ENCODE measurements at regions not wholly inside any gene's neighbourhood (a gene's known extent, or its start where the extent isn't known, plus 50 kb on each side); places are given as distances from the start of the nearest gene placed in this dataset.

DNA sequence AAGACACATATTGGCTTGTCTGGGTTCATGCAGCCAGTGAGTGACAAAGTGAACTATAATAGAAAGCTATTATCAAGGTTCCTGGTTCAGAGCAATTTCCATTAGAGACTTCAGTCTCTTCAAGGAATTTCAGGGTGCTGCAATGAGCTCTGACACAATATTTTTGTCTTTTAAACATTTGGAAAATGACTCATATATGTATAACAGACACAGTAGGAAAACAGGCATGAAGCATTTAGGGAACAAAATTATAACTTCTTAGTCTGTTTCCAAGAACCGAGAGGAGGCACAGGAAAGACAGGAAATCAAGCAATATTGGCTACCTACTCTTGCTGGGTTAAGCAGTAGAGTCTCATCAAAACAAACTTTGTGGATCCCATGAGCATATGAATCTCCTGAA is 170.4 kb downstream of the PTPRC start:
- H3K4me3 ChIP-seq (ENCODE audit: control insufficient read depth, low read depth, low read length): no peak overlapping the region
- TF ChIP-seq, protein P1, sequence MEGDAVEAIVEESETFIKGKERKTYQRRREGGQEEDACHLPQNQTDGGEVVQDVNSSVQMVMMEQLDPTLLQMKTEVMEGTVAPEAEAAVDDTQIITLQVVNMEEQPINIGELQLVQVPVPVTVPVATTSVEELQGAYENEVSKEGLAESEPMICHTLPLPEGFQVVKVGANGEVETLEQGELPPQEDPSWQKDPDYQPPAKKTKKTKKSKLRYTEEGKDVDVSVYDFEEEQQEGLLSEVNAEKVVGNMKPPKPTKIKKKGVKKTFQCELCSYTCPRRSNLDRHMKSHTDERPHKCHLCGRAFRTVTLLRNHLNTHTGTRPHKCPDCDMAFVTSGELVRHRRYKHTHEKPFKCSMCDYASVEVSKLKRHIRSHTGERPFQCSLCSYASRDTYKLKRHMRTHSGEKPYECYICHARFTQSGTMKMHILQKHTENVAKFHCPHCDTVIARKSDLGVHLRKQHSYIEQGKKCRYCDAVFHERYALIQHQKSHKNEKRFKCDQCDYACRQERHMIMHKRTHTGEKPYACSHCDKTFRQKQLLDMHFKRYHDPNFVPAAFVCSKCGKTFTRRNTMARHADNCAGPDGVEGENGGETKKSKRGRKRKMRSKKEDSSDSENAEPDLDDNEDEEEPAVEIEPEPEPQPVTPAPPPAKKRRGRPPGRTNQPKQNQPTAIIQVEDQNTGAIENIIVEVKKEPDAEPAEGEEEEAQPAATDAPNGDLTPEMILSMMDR (conservative IDR thresholded peaks at IDR 0.05; ENCODE audit: control insufficient read depth, insufficient read depth, low read depth, low read length): no peak
- DNase-seq (ENCODE audit: low read depth): peak; percentile 54

DNA sequence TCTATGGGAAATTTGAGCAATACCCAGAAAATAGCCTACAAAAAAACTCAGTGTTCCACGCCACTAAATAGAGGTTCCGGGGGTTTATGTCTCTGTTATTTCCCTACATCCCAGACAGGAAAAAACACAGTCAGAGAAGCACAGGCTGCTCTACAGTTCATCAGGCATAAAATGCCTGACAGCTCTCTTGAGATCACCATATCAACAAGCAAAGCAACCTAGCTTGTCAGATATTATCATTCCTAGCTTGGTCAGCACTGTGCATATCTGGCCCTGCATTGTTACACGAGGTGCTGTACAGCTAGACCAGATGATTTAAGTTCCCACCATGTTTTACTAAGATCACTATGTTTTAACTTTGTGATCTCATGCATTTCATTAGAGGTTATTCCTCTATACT is 172.6 kb downstream of the PTPRC start:
- DNase-seq (ENCODE audit: low read depth): no peak
- no peak overlapping the region for H3K4me3 ChIP-seq (ENCODE audit: control insufficient read depth, low read depth, low read length)
- TF ChIP-seq, protein P1 (conservative IDR thresholded peaks at IDR 0.05; ENCODE audit: control insufficient read depth, insufficient read depth, low read depth, low read length): no peak

DNA sequence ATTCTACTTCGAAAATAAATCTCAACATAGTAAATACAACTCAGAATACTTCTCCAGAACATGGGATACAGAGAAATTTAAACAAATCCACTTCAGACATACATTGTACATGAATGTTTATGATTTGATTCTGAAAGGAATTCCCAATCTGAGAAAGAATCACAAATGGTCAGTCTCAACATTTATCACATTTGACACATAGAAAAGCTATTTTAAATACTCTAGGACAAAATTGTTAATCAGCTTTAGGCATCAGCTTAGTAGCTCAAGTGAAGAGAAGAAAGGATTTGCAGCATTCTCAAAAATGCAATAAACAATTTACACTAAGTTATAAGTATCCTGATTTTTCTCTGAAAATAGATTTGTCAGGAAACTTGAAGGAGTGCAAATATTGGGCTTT is 184.8 kb downstream of the PTPRC start:
- TF ChIP-seq, protein P1 (conservative IDR thresholded peaks at IDR 0.05; ENCODE audit: control insufficient read depth, insufficient read depth, low read depth, low read length): no peak
- no peak for DNase-seq (ENCODE audit: low read depth)

DNA sequence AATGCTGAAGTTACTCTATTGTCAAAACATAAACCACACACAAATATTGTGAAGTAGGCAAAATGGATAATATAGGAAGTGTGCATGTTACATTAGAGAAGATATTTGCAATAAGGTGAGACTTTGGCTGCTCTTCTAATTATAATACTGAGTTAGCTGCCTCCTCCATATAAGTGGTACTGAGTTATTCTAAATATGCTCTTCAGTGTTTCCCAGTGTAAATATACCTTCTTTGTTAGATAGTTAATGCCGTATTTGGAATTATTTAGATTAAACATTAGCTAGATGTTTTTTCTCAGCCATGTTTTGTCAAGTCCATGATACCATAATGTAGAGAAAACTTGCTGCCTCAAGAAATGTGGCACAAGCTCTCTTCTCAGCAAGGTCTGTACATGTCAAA is 186.4 kb downstream of the PTPRC start:
- DNase-seq (ENCODE audit: low read depth): no peak
- TF ChIP-seq, protein P1 (conservative IDR thresholded peaks at IDR 0.05; ENCODE audit: control insufficient read depth, insufficient read depth, low read depth, low read length): no peak
- H3K4me3 ChIP-seq (ENCODE audit: control insufficient read depth, low read depth, low read length): no peak overlapping the region

More for the DNA sequence above, 184.8 kb downstream of the PTPRC start:
- H3K4me3 ChIP-seq (ENCODE audit: control insufficient read depth, low read depth, low read length): no peak overlapping the region

DNA sequence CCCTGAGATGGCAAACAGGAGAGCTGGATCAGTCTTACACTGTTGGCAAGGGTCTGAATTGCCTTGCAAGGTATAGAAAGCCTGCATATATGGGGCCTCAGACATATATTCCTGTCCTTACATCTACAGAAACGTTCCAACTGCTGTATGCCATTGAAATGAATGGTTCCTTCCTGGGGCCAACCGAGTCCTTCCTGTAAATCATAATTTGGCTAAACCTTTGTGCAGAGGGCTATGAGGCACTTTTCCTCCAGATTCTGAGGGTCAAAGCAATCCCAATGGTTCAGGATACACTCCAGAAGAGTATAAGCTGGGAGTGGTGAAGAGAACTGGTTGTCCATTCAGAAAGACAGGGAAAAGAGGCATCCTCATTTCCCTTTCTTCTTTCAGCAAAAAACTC is 190.5 kb downstream of the PTPRC start:
- H3K4me3 ChIP-seq (ENCODE audit: control insufficient read depth, low read depth, low read length): no peak overlapping the region
- TF ChIP-seq, protein P1 (conservative IDR thresholded peaks at IDR 0.05; ENCODE audit: control insufficient read depth, insufficient read depth, low read depth, low read length): no peak
- DNase-seq (ENCODE audit: low read depth): no peak

DNA sequence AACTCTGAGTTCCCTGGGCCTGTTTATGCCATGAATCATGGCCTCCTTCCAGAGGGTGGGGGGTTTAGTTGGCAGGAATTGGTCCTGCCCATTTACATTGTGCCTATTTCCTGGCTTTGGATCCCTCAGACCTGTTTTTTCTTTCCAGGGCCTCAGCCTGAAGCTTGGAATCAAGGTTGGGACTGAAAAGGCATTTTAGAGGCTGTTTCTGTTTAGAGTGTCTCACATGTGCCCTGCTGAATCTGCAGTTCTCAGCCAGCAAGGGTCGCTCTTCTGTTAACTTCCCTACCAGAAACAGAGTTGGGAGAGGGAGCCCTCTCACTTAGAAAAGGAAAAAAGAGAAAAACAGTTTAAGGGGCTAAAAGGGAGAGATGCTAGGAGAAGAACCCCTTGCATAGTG is 191.1 kb downstream of the PTPRC start:
- no peak overlapping the region for H3K4me3 ChIP-seq (ENCODE audit: control insufficient read depth, low read depth, low read length)
- TF ChIP-seq, protein P1 (conservative IDR thresholded peaks at IDR 0.05; ENCODE audit: control insufficient read depth, insufficient read depth, low read depth, low read length): peak; percentile 32
- DNase-seq (ENCODE audit: low read depth): peak; percentile 34

DNA sequence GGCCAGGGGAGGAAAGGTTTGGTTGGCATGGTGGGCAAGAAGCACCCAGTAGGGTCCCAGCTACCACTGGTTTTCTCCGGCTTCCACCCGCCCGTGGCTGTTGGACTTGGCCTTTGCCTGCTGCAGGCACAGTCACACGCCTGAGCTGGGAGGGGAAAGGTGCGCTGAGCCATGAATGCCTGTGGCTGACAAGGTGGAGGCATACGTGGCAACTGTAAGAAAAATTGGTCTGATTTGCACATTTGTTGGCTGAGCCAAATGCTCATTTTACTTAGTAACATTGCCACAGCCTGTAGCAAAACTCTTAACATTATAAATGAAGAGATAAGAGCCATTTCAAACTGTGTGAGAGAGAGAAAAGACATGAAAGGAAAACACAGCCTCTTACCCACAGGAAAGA is 191.6 kb downstream of the PTPRC start:
- TF ChIP-seq, protein P1 (conservative IDR thresholded peaks at IDR 0.05; ENCODE audit: control insufficient read depth, insufficient read depth, low read depth, low read length): no peak
- no peak overlapping the region for H3K4me3 ChIP-seq (ENCODE audit: control insufficient read depth, low read depth, low read length)
- no peak for DNase-seq (ENCODE audit: low read depth)

All from fibroblast of mammary gland (primary cell).